ENCODE measurements at regions not wholly inside any gene's neighbourhood (a gene's known extent, or its start where the extent isn't known, plus 50 kb on each side); places are given as distances from the start of the nearest gene placed in this dataset.

DNA sequence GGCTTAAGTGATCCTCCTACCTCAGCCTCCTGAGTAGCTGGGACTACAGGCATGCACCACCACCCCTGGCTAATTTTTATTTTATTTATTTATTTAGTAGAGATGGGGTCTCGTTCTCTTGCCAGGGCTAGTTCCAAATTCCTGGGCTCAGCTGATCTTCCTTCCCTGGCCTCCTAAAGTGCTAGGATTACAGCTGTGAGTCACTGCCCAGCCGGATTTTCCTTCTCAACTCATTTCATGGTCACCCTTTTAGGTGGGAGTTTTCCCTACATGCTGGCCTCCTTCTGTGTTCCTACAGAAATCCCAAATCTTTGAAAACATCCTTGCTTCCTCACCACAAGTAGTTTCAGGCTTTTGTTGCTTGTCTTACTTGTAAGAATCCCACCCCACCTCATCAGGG, 102.1 kb upstream of the SIAH1 start:
- no peak for DNase-seq

DNA sequence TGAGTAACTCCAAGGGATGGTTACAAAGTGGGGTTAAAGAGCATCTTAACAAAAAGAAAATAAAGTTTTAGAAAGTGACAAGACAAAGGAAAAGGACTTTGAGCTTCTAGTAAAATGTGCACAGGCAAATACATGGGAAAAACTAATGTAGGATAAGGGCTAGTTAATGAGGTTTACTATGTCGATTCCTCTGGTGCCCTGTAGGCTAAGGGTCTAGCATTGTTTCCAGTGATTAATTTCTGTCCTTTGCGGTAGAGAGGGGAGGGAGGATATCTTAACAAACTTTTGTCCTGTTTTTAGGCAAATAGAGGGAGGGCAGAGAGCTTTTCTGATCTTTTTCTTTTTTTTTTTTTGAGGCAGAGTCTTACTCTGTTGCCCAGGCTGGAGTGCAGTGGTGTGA, 96.6 kb upstream of the SIAH1 start:
- DNase-seq: no peak

DNA sequence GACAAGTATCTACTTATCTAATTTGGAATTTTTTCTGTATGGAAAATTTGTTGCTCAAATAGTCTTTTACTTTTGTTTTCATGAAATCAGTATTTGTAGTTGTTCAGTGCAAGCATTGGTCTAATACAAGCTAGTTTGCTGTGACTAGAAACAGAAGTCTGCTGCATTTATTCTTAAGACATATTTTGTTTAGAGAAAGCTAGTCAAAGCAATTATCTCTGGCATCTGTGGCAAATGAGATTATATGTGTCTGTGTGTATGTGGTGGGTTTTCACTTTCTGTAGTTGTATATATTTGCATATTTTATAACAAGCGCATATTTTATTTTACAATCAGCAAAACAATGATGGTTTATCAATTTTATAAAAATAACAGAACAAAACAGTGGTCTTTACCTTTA, 96.0 kb upstream of the SIAH1 start:
- DNase-seq: no peak

DNA sequence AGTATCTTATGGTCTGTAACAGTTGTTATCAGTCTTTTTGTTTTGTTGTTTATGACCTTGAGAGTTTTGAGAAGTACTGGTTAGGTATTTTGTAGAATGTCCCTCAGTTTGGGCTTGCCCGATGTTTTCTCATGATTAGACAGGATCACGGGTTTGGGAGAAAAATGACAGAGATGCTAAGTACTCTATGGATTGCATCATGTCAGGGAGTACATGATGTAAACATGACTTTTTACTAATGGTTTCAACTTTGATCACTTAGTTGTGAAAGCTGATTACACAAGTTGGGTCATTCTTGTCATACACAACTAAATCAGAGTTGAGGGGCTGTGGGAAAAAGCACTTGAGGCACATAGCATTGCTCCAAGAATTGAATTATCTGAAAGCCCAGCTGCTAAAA, 94.7 kb upstream of the SIAH1 start:
- DNase-seq: no peak

DNA sequence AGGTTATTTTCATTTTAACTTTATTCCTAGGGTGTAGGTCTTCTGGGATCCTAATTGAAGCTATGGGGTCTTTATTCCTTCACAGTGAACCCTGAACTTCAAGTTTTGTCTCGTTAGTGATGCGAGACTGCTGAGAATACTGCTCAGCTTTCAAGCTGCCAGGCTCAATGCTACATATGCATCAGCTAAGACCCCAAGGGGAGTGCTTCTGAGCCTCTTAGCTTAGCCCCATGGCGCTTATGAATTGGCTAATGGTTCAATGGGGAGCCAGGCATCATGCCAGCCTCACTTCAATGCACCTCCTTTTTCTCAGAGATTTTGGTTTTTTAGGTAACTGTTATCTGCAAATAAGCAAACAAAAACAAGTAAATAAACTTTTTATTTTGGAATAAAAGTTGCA, 94.1 kb upstream of the SIAH1 start:
- no peak for DNase-seq

DNA sequence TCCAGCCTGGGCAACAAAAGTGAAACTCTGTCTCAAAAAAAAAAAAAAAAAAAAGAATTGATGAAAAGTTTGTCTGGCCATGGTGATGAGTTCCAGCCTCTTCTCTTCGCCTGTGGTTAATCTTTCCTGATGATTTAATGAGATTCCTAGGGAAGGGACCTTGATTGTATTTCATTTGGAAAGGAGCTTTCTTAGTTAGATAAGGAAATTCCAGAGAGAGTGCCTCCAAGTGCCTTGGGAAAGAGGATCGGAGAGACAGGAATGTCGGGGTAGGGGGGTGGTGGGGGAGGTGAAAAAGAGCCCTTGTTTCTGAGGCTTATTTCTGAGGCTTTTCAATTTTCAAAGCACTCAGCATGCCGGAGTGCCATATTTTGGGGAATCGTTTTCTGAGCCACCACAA, 93.2 kb upstream of the SIAH1 start:
- DNase-seq: no peak

DNA sequence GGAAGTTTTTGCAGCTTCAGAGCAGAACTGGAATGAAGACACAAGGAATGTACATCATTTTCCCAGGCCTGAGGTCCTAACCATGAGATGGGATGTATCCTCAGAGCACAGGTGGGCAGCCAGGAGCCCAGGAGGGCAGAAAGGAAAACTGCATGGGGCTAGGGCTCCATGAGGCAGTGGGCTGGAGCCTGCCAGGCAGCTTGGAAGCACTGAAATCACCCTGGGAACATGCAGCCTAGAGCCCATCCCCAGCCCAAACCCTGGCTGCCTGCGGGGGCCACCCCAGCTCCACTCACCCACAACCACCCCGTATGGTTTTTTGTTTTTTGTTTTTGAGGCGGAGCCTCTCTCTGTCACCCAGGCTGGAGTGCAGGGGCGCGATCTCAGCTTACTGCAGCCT, 86.2 kb upstream of the SIAH1 start:
- DNase-seq: no peak

DNA sequence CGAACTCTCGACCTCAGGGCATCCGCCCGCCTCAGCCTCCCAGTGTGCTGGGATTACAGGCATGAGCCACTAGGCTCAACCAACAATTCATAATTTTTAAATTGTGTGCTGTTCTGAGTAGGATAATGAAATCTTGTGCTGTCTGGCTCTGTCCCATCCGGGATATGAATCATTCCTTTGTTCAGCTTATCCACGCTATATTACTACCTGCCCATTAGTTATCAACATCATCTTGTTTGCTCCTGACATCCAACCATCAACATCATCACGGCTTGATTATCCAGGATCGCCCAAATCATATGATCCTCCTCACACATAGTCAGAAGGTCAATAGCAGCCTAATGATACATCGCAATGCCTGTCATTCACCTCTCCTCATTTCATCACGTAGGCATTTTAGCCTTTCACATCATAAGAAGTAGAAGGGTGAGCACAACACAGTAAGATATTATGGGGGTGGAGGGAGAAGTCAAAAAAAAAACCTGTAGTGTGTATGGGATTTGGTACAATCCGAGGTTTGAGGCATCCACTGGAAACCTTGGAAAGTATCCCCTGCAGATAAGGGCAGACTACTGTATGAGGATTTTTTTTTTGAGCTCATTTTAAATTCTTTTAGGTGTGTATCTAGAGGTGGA, 77.0 kb upstream of the SIAH1 start:
- DNase-seq: no peak

DNA sequence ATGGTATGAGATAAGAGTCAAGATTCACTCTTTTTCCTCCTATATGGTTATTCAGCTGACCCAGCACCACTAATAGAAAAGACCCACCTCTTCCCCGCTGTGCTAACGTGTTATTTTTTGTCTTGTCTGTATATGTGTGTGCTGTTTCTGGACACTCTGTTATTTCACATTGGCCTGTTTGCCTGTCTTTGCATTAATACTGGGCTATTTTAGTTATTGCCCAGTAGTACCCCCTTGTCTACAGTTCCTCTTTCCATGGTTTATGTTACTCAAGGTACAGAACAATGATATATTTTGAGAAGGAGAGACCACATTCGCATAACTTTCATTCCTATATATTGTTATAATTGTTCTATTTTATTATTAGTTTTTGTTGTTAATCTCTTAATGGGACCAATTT, 74.0 kb upstream of the SIAH1 start:
- DNase-seq: no peak

DNA sequence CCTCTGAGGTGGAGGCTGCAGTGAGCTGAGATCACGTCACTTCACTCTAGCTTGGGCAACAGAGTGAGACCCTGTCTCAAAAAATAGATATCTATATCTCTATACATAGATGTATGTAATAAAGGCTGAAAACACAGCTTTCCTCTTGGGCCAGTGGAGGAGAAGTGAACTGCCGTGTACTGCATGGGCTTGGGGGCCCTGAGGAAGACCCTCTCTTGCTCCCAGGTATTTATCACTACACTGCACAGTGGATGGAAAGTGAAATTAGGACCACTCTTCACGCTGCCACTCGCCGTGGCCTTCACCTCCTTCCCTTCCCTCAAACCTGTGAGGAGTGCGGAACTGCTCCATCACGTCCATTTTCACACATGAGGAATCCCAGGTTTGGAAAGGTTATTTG, 68.8 kb upstream of the SIAH1 start:
- no peak for DNase-seq

DNA sequence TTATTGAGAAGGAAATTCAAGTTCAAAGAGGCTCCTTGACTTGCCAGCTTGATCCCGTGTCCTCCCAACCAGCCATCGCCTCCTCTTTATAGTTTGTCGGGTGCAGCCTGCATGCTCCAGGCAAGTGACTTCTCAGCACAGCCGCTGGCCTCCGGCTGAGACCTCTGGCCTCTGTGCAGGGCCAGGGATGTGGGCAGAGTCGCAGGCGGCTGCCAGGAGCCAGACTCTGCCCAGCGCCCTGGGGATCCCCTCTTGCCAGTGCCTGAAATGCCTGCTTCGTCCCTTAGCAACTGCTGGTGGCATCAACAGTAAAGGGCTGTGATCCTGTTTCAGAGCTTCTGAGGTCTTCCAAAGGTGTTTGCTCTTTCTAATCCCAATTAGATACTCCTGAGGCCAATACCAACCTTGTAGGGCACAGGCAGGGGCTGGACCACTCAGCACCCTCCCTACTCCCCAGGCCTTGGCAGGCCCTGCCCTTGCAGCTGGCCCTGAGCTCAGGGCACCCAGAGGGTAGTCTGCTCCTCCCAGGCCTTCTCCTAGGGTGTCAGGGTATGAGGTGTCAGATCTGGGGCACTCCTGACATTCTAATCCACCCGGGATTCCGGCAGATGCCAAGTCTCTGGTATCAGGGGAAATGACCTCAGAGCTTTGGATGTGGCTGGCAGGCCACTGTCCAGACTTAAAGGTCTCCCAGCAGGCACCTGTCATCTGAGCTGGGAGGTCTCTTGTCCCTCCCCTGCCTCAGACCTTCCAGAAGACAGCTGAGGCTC, 68.0 kb upstream of the SIAH1 start:
- no peak for DNase-seq

DNA sequence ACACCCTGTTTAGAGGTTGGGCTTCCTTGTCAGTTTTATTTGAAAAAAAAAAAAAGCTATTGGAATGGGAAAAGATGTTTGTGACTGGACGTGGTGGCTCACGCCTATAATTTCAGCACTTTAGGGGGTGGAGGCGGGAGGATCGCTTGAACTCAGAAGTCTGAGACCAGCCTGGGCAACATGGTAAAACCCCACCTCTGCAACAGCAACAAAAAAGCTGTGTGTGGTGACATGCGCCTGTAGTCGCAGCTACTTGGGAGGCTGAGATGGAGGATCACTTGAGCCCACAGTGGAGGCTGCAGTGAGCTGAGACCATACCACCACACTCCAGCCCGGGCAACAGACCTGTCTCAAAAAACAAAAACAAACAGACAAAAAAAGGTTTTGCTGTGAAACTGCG, 66.1 kb upstream of the SIAH1 start:
- DNase-seq: no peak

DNA sequence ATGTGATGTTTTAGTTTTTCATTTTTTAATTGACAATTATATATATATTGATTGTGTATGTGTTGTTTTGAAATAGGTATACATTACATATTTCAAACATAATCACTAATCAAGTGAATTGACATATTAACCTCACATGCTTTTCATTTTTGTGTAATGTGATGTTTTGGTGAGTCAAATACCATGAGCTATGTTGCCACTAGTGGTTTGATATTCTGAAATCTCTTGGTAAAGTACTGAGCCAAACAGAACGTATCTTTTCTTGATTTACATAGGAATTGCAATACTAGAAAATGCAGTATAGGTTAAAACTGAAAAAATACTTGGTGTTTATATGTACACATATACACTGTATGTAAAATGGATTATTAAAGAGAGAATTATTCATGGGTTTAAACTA, 65.2 kb upstream of the SIAH1 start:
- no peak for DNase-seq

DNA sequence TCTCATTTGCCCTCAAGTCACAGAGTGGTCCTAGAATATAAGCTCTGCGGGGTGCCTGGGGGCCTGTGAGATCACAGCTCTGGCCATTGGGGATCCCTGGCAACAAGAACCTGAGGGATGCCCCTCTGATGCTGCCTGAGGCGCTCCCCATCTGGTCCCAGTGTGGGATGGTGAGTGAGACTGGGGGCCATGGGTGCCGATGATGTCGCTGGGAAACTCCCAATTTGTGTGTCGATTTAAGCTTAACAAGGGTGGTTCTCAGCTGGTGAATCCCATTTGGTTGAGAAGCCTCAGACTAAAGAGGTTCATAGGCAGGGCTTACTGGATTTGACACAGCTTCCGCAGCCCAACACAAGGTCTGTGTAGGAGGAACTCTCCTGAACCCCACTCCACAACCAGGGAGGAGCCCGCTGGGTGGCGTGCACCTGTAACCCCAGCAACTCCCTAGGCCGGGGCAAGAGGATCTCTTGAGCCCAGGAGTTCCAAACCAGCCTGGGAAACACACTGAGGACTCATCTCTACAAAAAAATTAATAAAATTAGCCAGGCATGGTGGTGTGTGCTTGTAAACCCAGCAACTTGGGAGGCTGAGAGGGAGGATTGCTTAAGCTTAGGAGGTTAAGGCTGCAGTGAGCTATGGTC, 63.7 kb upstream of the SIAH1 start:
- no peak for DNase-seq

DNA sequence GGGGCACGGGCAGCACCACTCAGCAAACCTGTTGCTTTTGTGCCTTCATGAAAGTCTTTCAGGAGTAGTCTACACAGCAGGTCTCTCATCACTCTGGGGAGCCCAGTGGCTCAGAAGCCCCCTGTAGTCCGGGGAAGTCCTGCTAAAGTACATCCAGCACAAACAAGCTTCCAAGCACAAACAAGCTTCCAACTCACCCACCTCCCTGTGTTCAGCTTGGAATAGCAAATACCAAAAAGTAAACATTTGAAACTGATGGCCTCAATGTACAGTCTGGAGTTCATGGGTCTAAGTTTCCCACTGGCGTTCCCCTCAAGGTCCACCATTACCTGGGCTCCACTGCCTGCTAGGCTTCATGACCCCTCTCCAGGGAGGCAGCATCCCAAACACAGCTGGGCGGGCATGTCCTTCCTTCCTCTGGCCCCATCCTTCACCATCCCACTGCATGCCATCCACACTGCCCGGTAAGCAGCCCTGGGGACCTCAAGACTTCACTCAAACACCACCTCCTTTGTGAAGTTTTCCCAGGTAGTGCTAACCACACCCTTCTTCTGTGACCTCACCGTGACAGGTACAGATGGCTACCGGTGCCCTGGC, 62.8 kb upstream of the SIAH1 start:
- DNase-seq: no peak

DNA sequence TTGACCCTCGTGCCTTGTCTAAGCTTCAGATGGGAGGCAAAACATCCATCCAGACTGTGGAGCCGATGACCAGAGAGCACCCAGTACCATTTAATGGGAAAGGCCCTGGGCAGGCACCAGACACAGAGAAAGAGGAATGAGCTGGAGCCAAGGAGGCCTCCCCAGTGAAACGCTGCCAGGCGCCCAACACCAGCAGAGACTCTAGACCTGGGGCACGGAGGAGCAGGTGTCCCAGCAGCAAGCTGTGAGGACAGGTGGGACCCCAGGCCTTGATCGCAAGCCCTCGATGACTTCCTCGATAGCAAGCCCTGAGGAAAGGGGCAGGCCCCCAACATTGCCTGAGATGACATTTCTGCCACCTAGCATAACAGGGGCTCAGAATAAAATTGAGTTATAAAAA, 62.2 kb upstream of the SIAH1 start:
- DNase-seq: no peak

DNA sequence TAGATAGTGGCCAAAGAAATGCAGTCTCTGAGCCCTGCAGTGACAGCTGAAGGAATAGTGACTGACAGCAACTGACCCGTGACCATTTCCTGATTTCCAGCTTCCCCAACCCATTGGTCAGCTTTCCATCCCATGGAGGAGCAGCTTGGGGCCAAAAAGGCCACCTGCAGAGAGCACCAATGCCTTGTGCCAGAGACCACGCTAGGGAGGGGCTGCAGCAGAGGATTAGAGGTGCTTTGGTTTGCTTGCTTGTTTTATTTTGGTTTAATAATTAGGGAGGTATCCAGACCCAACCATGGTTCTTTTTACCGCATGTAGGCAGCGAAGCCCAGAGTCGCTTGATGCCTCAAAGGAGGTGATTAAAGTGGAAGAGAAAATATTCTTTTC, 61.3 kb upstream of the SIAH1 start:
- no peak for DNase-seq

DNA sequence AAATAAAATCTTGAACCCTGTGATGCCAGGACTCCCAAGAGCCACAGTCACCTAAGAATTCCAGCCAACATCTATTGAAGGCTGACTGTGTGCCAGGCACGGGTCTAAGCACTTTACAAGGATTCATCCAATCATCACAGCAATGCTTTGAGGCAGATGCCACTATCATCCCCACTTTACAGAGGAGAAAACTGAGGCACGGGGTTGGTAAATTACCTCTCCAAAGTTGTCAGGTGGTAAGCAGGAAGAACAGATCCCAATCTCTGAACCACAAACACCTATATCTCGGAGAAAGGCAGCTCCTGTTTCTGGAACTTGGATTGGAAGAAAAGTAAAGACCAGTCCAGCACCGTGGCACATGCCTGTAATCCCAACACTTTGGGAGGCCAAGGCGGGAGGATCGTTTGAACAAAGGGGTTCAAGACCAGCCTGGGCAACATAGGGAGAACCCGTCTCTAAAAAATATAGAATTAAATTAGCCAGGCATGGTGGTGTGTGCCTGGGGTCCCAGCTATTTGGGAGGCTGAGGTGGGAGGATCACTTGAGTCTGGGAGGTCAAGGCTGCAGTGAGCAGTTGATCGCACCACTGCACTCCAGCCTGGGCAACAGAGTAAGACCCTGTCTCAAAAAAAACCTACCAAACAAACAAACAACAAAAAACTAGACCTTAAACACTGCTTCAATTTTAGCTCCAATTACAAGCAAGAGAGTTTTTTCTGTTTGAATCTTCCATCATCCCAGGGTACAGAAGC, 60.7 kb upstream of the SIAH1 start:
- no peak for DNase-seq

DNA sequence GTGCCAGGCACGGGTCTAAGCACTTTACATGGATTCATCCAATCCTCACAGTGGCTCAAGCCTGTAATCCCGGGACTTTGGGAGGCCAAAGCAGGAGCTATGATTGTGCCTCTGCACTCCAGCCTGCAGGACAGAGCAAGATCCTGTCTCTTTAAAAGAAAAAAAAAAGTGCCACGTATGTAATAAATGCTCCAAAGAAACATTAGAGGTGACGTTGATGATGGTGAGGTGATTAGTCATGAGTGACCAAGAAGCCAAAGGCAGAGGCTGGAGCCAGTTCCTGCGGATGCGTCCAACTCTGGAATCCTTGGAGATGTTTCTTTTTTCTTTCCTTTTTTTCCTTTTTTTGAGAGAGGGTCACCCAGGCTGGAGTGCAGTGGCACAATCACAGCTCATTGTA, 59.4 kb upstream of the SIAH1 start:
- DNase-seq: no peak

DNA sequence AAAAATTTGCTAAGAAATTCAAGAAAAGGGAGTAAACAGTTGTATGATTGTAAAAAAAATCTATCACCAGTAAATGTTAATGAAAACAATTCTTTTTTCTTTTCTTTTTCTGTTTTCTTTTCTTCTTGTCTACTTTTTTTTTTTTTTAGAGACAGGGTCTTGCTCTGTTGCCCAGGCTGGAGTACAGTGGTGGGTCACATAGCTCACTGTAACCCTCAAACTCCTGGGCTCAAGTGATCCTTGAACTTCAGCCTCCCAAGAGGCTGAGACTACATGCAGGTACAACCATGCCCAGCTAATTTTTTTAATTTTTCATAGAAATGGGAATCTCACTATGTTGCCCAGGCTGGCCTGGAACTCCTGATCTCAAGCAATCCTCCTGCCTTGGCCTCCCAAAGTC, 57.2 kb upstream of the SIAH1 start:
- no peak for DNase-seq

DNA sequence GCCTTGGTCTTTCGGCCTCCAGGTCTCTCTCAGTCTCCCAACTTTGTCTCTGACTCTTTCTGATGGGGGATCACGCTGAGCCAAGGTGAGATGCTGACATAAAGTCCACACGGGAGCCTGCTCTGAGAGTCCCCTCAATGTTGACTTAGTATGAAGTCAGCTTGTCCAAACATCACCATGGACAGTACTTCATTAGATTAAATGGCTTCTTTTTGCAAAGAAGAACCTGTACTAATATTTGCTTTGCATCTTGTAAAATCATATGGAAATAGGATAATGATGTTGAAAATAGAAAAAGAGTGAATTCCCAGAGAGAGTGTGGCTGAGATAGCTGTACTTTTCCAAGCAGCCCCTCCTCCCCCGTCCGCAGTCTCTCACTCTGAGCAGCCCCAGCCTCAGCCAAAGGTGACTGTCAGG, 56.7 kb upstream of the SIAH1 start:
- no peak for DNase-seq

DNA sequence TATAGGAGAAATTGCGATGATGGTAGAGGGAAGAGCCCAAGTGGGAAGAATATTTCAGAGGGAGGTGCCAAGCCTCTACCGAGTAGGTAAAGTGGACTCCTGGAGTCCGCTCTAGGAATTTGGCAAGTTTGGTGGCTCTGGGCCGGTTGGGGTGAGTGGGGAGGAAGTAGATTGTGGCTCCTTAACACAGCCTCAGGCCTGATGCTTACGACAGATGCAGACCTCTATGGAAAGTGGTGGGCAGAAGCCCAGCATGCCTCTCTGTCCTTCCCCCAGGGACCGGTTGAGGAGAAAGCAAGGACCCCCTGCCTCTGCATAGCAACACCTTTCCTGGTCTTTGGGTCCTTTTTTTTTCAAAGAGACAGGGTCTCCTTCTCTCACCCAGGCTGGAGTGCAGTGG, 55.9 kb upstream of the SIAH1 start:
- no peak for DNase-seq

DNA sequence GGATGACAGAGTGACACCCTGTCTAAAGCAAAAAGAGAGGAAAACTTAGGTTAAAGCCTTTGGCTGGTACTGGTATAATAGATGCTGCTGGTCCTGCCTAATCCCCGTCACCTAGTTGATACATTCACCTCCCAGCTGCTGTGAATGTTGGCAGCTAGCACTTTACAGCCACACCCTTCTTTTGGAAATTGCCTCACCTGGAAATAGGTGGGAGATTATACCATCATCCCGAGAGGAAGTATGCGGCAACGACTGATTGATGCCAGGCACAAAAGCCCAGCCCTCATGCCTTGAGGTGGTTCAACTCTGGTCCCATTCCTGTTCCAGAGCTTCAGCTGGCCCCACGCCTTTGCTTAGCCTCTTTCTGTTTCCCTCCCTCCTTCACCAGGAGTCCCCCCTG, 53.2 kb upstream of the SIAH1 start:
- no peak for DNase-seq

DNA sequence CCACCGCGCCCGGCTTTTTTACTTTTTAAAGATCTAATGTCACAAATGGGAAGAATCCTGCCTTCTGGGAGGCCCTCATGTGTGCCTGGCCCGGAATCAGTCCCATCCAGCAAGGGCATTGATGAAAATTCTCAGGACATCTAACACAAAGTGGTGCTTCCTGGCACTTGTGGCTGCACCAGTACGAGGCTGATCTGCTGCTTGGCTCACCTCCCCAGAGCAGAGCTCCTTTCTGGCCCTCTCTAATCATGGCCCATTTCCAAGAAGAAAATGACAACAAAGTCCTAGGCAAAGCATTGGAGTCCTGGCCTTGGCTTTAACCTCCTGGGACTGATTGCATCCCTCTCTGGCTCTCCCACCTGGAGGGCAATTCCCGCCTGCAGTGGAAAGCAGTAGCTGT, 50.7 kb upstream of the SIAH1 start:
- DNase-seq: peak; percentile 12
